NT2/D1 (cell line): ENCODE measurements at regions not wholly inside any gene's neighbourhood (a gene's known extent, or its start where the extent isn't known, plus 50 kb on each side); places are given as distances from the start of the nearest gene placed in this dataset.

ENCODE experiments used
- SUZ12 ChIP-seq: IDR thresholded peaks from 2 replicates; pipeline ENCODE4 v1.6.1; 2011; ENCODE audit not compliant: insufficient read length, insufficient read depth; ENCODE audit errors: extremely low read depth
- YY1 ChIP-seq: IDR thresholded peaks from 2 replicates; pipeline ENCODE4 v1.6.1; 2011; ENCODE audit not compliant: insufficient read length, insufficient read depth
- ZNF274 ChIP-seq: IDR thresholded peaks from 2 replicates; pipeline ENCODE4 v1.6.1; 2011; ENCODE audit warnings: mild to moderate bottlenecking, low read depth, low read length

GRCh38 chr11:112457532-112457931 lies 196.9 kb upstream of the PLET1 start:
- TF ChIP-seq ZNF274 = no peak
- TF ChIP-seq YY1 = no peak
- no peak for TF ChIP-seq SUZ12
